ENCODE measurements at regions not wholly inside any gene's neighbourhood (a gene's known extent, or its start where the extent isn't known, plus 50 kb on each side); places are given as distances from the start of the nearest gene placed in this dataset.
"Not testable (repeated sequence)": the region's sequence is repeated elsewhere in the genome, so short reads cannot be mapped to it uniquely, and the experiment has no call there.

DNA sequence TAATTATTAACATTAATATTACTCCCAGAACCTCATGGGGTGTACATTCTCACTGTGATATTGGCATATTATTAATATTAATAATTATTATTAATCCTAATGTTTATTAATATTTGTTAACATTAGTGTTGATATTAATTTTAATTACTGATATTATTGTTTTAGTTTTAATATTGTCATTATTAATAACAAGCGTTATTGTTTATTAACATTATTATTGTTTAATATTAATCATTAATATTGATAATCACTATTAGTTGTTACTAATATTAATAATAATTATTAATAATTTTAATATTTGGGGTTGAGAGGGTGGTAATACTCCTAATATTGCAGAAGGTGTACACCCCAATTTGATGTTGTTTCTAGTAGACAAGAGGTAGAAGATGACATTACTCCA, 193.1 kb upstream of the XIRP2 start:
- no peak for TF ChIP-seq CTCF (IDR thresholded peaks at IDR 0.05; ENCODE audit: control extremely low read depth, extremely low read depth)

DNA sequence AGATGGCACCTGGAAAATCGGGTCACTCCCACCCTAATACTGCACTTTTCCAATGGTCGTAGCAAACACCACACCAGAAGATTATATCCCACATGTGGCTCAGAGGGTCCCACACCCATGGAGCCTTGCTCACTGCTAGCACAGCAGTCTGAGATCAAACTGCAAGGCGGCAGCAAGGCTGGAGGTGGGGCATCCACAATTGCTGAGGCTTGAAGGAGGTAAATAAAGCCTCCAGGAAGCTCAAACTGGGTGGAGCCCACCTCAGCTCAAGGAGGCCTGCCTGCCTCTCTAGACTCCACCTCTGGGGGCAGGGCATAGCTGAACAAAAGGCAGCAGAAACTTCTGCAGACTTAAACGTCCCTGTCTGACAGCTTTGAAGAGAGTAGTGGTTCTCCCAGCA, 192.0 kb upstream of the SCN7A start:
- H3K27me3 ChIP-seq (ENCODE audit: control insufficient read depth in 3 of 3, insufficient read depth in 3 of 3, low read length in 2 of 3); H3K27ac ChIP-seq (ENCODE audit: low read depth in 1 of 2, low read length in 1 of 2); H3K4me3 ChIP-seq; H3K36me3 ChIP-seq (ENCODE audit: control insufficient read depth in 4 of 4, insufficient read depth in 4 of 4, low read length in 4 of 4); ATAC-seq (ENCODE audit: insufficient read depth, low FRiP score); H3K9ac ChIP-seq (ENCODE audit: insufficient read depth in 1 of 2, low read length in 2 of 2); H3K4me1 ChIP-seq (ENCODE audit: control insufficient read depth in 5 of 5, insufficient read depth in 5 of 5, low read length in 5 of 5); DNase-seq; H3K9me3 ChIP-seq (ENCODE audit: control insufficient read depth in 4 of 4, insufficient read depth in 3 of 4, low read length in 3 of 4): not testable (repeated sequence)
- 69 to 72% methylated on average over 4 of the region's 4 CpGs for WGBS, 2 donors

More for the DNA sequence above, 193.1 kb upstream of the XIRP2 start:
- Histone ChIP-seq H3K4me1 (ENCODE audit: control insufficient read depth in 5 of 5, insufficient read depth in 5 of 5, low read length in 5 of 5) (no peaks in the 10 kb centered on the region), H3K27me3 (ENCODE audit: control insufficient read depth in 3 of 3, insufficient read depth in 3 of 3, low read length in 2 of 3) (no peaks in the 10 kb centered on the region), H3K9me3 (ENCODE audit: control insufficient read depth in 4 of 4, insufficient read depth in 3 of 4, low read length in 3 of 4) (peaks cover 0 to 4% (median 0%) of the 10 kb centered on the region in 4 donors), H3K27ac (ENCODE audit: low read depth in 1 of 2, low read length in 1 of 2) (no peak overlapping the region), H3K36me3 (ENCODE audit: control insufficient read depth in 4 of 4, insufficient read depth in 4 of 4, low read length in 4 of 4) (no peaks in the 10 kb centered on the region), H3K4me3 (no peak overlapping the region), H3K9ac (ENCODE audit: insufficient read depth in 1 of 2, low read length in 2 of 2) (no peak overlapping the region)
- no peak for ATAC-seq (ENCODE audit: insufficient read depth, low FRiP score)
- no peak for DNase-seq
- WGBS, 2 donors: 88% methylated on average over 1 of the region's 1 CpG

- Histone ChIP-seq H3K36me3 (ENCODE audit: control insufficient read depth in 4 of 4, insufficient read depth in 4 of 4, low read length in 4 of 4) (no peaks in the 10 kb centered on the region), H3K9me3 (ENCODE audit: control insufficient read depth in 4 of 4, insufficient read depth in 3 of 4, low read length in 3 of 4) (no peaks in the 10 kb centered on the region), H3K9ac (ENCODE audit: insufficient read depth in 1 of 2, low read length in 2 of 2) (no peak overlapping the region), H3K27ac (ENCODE audit: low read depth in 1 of 2, low read length in 1 of 2) (no peak overlapping the region), H3K4me1 (ENCODE audit: control insufficient read depth in 5 of 5, insufficient read depth in 5 of 5, low read length in 5 of 5) (peaks cover 0 to 2% (median 0%) of the 10 kb centered on the region in 5 donors), H3K27me3 (ENCODE audit: control insufficient read depth in 3 of 3, insufficient read depth in 3 of 3, low read length in 2 of 3) (no peaks in the 10 kb centered on the region), H3K4me3 (no peak overlapping the region)
- no peak for ATAC-seq (ENCODE audit: insufficient read depth, low FRiP score)
- 28 to 64% methylated on average over 1 of the region's 1 CpG for WGBS, 2 donors
- TF ChIP-seq CTCF (IDR thresholded peaks at IDR 0.05; ENCODE audit: control extremely low read depth, extremely low read depth): no peak
- no peak for DNase-seq
Measured at GRCh38 chr2:166677996-166678395, 183.9 kb upstream of the SCN7A start.

- no peak overlapping the region for H3K27ac ChIP-seq (ENCODE audit: low read depth in 1 of 2, low read length in 1 of 2)
- no peak overlapping the region for H3K4me3 ChIP-seq
- H3K9ac ChIP-seq (ENCODE audit: insufficient read depth in 1 of 2, low read length in 2 of 2): no peak overlapping the region
- H3K27me3 ChIP-seq (ENCODE audit: control insufficient read depth in 3 of 3, insufficient read depth in 3 of 3, low read length in 2 of 3): no peaks in the 10 kb centered on the region
- no peak for TF ChIP-seq CTCF (IDR thresholded peaks at IDR 0.05; ENCODE audit: control extremely low read depth, extremely low read depth)
- DNase-seq (no peak), ATAC-seq (ENCODE audit: insufficient read depth, low FRiP score) (no peak)
- H3K9me3 ChIP-seq (ENCODE audit: control insufficient read depth in 4 of 4, insufficient read depth in 3 of 4, low read length in 3 of 4): no peaks in the 10 kb centered on the region
- no peaks in the 10 kb centered on the region for H3K36me3 ChIP-seq (ENCODE audit: control insufficient read depth in 4 of 4, insufficient read depth in 4 of 4, low read length in 4 of 4)
- peaks cover 0 to 2% (median 0%) of the 10 kb centered on the region in 5 donors for H3K4me1 ChIP-seq (ENCODE audit: control insufficient read depth in 5 of 5, insufficient read depth in 5 of 5, low read length in 5 of 5)
Measured at GRCh38 chr2:166676716-166677115, 182.7 kb upstream of the SCN7A start.

All from lung (tissue), 11 donors.